Mesendoderm (in vitro differentiated cells): ENCODE measurements at regions not wholly inside any gene's neighbourhood (a gene's known extent, or its start where the extent isn't known, plus 50 kb on each side); places are given as distances from the start of the nearest gene placed in this dataset.

Source experiments
- DNase-seq: peaks from one replicate; pipeline ENCODE4 v3.0.0; 2013
- H2AK5ac ChIP-seq: 2 replicates; pipeline ENCODE4 v1.6.1; 2013; ENCODE audit warnings: low read length, inconsistent platforms
- H2BK120ac ChIP-seq: 2 replicates; pipeline ENCODE4 v1.6.1; 2013; ENCODE audit warnings: low read depth, mild to moderate bottlenecking, low read length, moderate library complexity, mixed read lengths
- H2BK15ac ChIP-seq: replicated peaks from 2 replicates; pipeline ENCODE4 v1.6.1; 2013; ENCODE audit warnings: low read depth, mild to moderate bottlenecking, moderate library complexity
- H2BK5ac ChIP-seq: 2 replicates; pipeline ENCODE4 v1.6.1; 2013; ENCODE audit warnings: low read length, inconsistent platforms
- H3K18ac ChIP-seq: 2 replicates; pipeline ENCODE4 v1.6.1; 2013; ENCODE audit warnings: mild to moderate bottlenecking, low read length, mixed read lengths
- H3K23ac ChIP-seq: one replicate; pipeline ENCODE4 v1.6.1; 2013; ENCODE audit warnings: low read length
- H3K27ac ChIP-seq: 2 replicates; pipeline ENCODE4 v1.5.1; 2013; ENCODE audit warnings: low read depth, mild to moderate bottlenecking, inconsistent platforms, low read length, moderate library complexity
- H3K27me3 ChIP-seq: 2 replicates; pipeline ENCODE4 v1.6.1; 2013; ENCODE audit warnings: low read length, control low read depth, mild to moderate bottlenecking, inconsistent platforms; ENCODE audit not compliant: insufficient read depth, poor library complexity
- H3K36me3 ChIP-seq: 2 replicates; pipeline ENCODE4 v1.6.1; 2013; ENCODE audit warnings: low read length, inconsistent platforms; ENCODE audit not compliant: control insufficient read depth, insufficient read depth
- H3K4ac ChIP-seq: one replicate; pipeline ENCODE4 v1.6.1; 2013; ENCODE audit warnings: low read depth, mild to moderate bottlenecking, low read length, moderate library complexity
- H3K4me1 ChIP-seq: 2 replicates; pipeline ENCODE4 v1.6.1; 2013; ENCODE audit warnings: low read depth, low read length, inconsistent platforms; ENCODE audit not compliant: control insufficient read depth
- H3K4me2 ChIP-seq: 2 replicates; pipeline ENCODE4 v1.6.1; 2013; ENCODE audit warnings: low read length
- H3K4me3 ChIP-seq: 2 replicates; pipeline ENCODE4 v1.5.1; 2013; ENCODE audit warnings: mild to moderate bottlenecking, low read length
- H3K56ac ChIP-seq: one replicate; pipeline ENCODE4 v1.6.1; 2013; ENCODE audit warnings: low read length
- H3K79me1 ChIP-seq: 2 replicates; pipeline ENCODE4 v1.6.1; 2013; ENCODE audit warnings: low read length, inconsistent platforms
- H3K79me2 ChIP-seq: 2 replicates; pipeline ENCODE4 v1.6.1; 2013; ENCODE audit warnings: mild to moderate bottlenecking, low read length; ENCODE audit not compliant: control insufficient read depth, insufficient read depth
- H3K9ac ChIP-seq: 2 replicates; pipeline ENCODE4 v1.6.1; 2013; ENCODE audit warnings: low read length, inconsistent platforms
- H4K5ac ChIP-seq: one replicate; pipeline ENCODE4 v1.6.1; 2013; ENCODE audit warnings: low read length
- H4K8ac ChIP-seq: one replicate; pipeline ENCODE4 v1.6.1; 2013; ENCODE audit warnings: low read depth, mild to moderate bottlenecking, control low read depth, low read length, moderate library complexity
- WGBS: extraction: QIAGEN DNeasy Blood & Tissue Kit; methylation state at CpG from one replicate; pipeline ENCODE4 v1.1.7; 2013; ENCODE audit warnings: low lambda C conversion rate, missing lambda C conversion rate; ENCODE audit not compliant: insufficient coverage; ENCODE audit errors: extremely low coverage; 5-methylcytosine and 5-hydroxymethylcytosine counted together

- no peak overlapping the region for H3K56ac ChIP-seq
- no peak overlapping the region for H3K4me3 ChIP-seq
- H2BK15ac ChIP-seq, result no peak overlapping the region
- H3K4me2 ChIP-seq, result no peak overlapping the region
- no CpG with 5 or more reads among the region's 1 CpG for WGBS
- no peak overlapping the region for H4K8ac ChIP-seq
- H3K79me2 ChIP-seq, result no peaks in the 10 kb centered on the region
- no peaks in the 10 kb centered on the region for H3K36me3 ChIP-seq
- H3K4me1 ChIP-seq, result no peaks in the 10 kb centered on the region
- no peak overlapping the region for H2BK120ac ChIP-seq
- no peaks in the 10 kb centered on the region for H3K27me3 ChIP-seq
- H3K18ac ChIP-seq, result no peak overlapping the region
- no peak overlapping the region for H3K4ac ChIP-seq
- DNase-seq, result no peak
- H4K5ac ChIP-seq, result no peak overlapping the region
- H2BK5ac ChIP-seq, result no peak overlapping the region
- no peak overlapping the region for H3K27ac ChIP-seq
- H3K79me1 ChIP-seq, result no peaks in the 10 kb centered on the region
- no peak overlapping the region for H2AK5ac ChIP-seq
- H3K23ac ChIP-seq, result no peak overlapping the region
- H3K9ac ChIP-seq, result no peak overlapping the region
Measured at GRCh38 chr3:74866357-74867030, 252.0 kb upstream of the CNTN3 start.

GRCh38 chr3:74862476-74862875 lies 248.0 kb upstream of the CNTN3 start:
- no peaks in the 10 kb centered on the region for H3K79me2 ChIP-seq

GRCh38 chr3:74861211-74861610 lies 246.8 kb upstream of the CNTN3 start:
- Histone ChIP-seq H3K4me2 (no peak overlapping the region), H3K79me1 (no peaks in the 10 kb centered on the region), H3K23ac (no peak overlapping the region), H3K4me3 (no peak overlapping the region), H3K18ac (no peak overlapping the region), H3K56ac (no peak overlapping the region), H2AK5ac (no peak overlapping the region), H4K8ac (no peak overlapping the region), H2BK5ac (no peak overlapping the region), H3K4me1 (no peaks in the 10 kb centered on the region), H3K79me2 (no peaks in the 10 kb centered on the region), H3K4ac (no peak overlapping the region), H3K36me3 (no peaks in the 10 kb centered on the region), H2BK15ac (no peak overlapping the region), H2BK120ac (no peak overlapping the region), H3K27me3 (no peaks in the 10 kb centered on the region), H3K9ac (no peak overlapping the region), H3K27ac (no peak overlapping the region), H4K5ac (no peak overlapping the region)
- WGBS, result no CpG with 5 or more reads among the region's 3 CpGs
- no peak for DNase-seq

More at GRCh38 chr3:74862476-74862875, 248.0 kb upstream of the CNTN3 start:
- Histone ChIP-seq H3K18ac (no peak overlapping the region), H3K36me3 (no peaks in the 10 kb centered on the region), H2BK120ac (no peak overlapping the region), H3K4me3 (no peak overlapping the region), H3K27me3 (no peaks in the 10 kb centered on the region), H3K23ac (no peak overlapping the region), H3K56ac (no peak overlapping the region), H2AK5ac (no peak overlapping the region), H4K5ac (no peak overlapping the region), H2BK5ac (no peak overlapping the region), H2BK15ac (no peak overlapping the region), H3K4me1 (no peaks in the 10 kb centered on the region), H4K8ac (no peak overlapping the region), H3K4me2 (no peak overlapping the region), H3K4ac (no peak overlapping the region), H3K9ac (no peak overlapping the region), H3K79me1 (no peaks in the 10 kb centered on the region), H3K27ac (no peak overlapping the region)
- no CpG with 5 or more reads among the region's 3 CpGs for WGBS
- DNase-seq, result no peak

GRCh38 chr3:74858086-74858485 lies 243.6 kb upstream of the CNTN3 start:
- no peak overlapping the region for H4K5ac ChIP-seq
- no peaks in the 10 kb centered on the region for H3K79me2 ChIP-seq
- H3K9ac ChIP-seq, result no peak overlapping the region
- H3K36me3 ChIP-seq, result no peaks in the 10 kb centered on the region
- H2AK5ac ChIP-seq, result no peak overlapping the region
- H3K27me3 ChIP-seq, result no peaks in the 10 kb centered on the region
- no peak overlapping the region for H3K4ac ChIP-seq
- no peak overlapping the region for H3K4me2 ChIP-seq
- no peak overlapping the region for H3K27ac ChIP-seq
- no peaks in the 10 kb centered on the region for H3K79me1 ChIP-seq
- H4K8ac ChIP-seq, result no peak overlapping the region
- no peak overlapping the region for H2BK5ac ChIP-seq
- no peaks in the 10 kb centered on the region for H3K4me1 ChIP-seq
- no peak overlapping the region for H2BK120ac ChIP-seq
- H3K4me3 ChIP-seq, result no peak overlapping the region
- H3K18ac ChIP-seq, result no peak overlapping the region
- no peak overlapping the region for H3K56ac ChIP-seq
- DNase-seq, result no peak
- WGBS, result no CpG with 5 or more reads among the region's 2 CpGs
- H2BK15ac ChIP-seq, result no peak overlapping the region
- no peak overlapping the region for H3K23ac ChIP-seq

GRCh38 chr3:74850381-74850780 lies 235.9 kb upstream of the CNTN3 start:
- Histone ChIP-seq H3K79me2 (no peaks in the 10 kb centered on the region), H2BK120ac (no peak overlapping the region), H2BK15ac (no peak overlapping the region), H3K4me2 (no peak overlapping the region), H4K5ac (no peak overlapping the region), H2BK5ac (no peak overlapping the region), H3K27ac (no peak overlapping the region), H3K4me1 (no peaks in the 10 kb centered on the region), H3K4ac (no peak overlapping the region), H3K4me3 (no peak overlapping the region), H3K27me3 (no peaks in the 10 kb centered on the region), H3K79me1 (no peaks in the 10 kb centered on the region), H3K56ac (no peak overlapping the region), H3K23ac (no peak overlapping the region), H3K36me3 (no peaks in the 10 kb centered on the region), H4K8ac (no peak overlapping the region), H2AK5ac (no peak overlapping the region), H3K9ac (no peak overlapping the region), H3K18ac (no peak overlapping the region)
- DNase-seq, result no peak
- no CpG with 5 or more reads among the region's 3 CpGs for WGBS

- no peak overlapping the region for H3K4ac ChIP-seq
- no peaks in the 10 kb centered on the region for H3K4me1 ChIP-seq
- no CpG with 5 or more reads among the region's 4 CpGs for WGBS
- no peaks in the 10 kb centered on the region for H3K36me3 ChIP-seq
- no peaks in the 10 kb centered on the region for H3K27me3 ChIP-seq
- no peak overlapping the region for H2BK120ac ChIP-seq
- no peaks in the 10 kb centered on the region for H3K79me1 ChIP-seq
- DNase-seq, result no peak
- no peaks in the 10 kb centered on the region for H3K79me2 ChIP-seq
- no peak overlapping the region for H2BK5ac ChIP-seq
- H4K8ac ChIP-seq, result no peak overlapping the region
- H4K5ac ChIP-seq, result no peak overlapping the region
- no peak overlapping the region for H3K18ac ChIP-seq
- H3K27ac ChIP-seq, result no peak overlapping the region
- no peak overlapping the region for H2AK5ac ChIP-seq
- no peak overlapping the region for H3K4me2 ChIP-seq
- no peak overlapping the region for H3K9ac ChIP-seq
- H3K56ac ChIP-seq, result no peak overlapping the region
- H3K4me3 ChIP-seq, result no peak overlapping the region
- H2BK15ac ChIP-seq, result no peak overlapping the region
- H3K23ac ChIP-seq, result no peak overlapping the region
Measured at GRCh38 chr3:74847093-74847492, 232.6 kb upstream of the CNTN3 start.
